DMS153 treated with DMSO at 0.1 percent for 48 hours (cell line): ENCODE measurements at regions not wholly inside any gene's neighbourhood (a gene's known extent, or its start where the extent isn't known, plus 50 kb on each side); places are given as distances from the start of the nearest gene placed in this dataset.
A peak's percentile ranks its signal among the peaks of the same experiment; 100 is the strongest.

Experiments used
- DNase-seq: peaks from one replicate; lab custom pipeline; 2025; ENCODE audit not compliant: unreplicated experiment; lab: John Stamatoyannopoulos, UW

DNA sequence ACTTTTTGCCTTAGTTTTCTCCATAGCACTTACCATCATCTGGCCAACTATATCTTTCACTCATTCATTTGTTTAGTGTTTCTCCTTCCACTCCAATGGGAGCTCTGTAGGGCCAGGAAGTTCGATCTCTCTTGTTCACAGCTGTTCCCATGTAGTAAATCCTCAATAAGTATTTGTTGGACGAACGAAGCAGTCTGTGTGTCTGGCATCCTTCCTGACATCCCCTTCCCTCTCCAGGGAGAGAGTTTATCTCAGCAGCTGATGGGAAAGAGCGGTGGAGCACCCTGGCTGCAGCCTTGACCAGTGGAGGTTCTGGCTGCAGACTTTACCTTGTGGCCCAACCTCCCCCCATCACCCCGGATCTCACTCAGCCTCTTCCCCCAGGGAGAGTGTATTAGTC lies 141.7 kb downstream of the CHST1 start:
- DNase-seq: no peak

DNA sequence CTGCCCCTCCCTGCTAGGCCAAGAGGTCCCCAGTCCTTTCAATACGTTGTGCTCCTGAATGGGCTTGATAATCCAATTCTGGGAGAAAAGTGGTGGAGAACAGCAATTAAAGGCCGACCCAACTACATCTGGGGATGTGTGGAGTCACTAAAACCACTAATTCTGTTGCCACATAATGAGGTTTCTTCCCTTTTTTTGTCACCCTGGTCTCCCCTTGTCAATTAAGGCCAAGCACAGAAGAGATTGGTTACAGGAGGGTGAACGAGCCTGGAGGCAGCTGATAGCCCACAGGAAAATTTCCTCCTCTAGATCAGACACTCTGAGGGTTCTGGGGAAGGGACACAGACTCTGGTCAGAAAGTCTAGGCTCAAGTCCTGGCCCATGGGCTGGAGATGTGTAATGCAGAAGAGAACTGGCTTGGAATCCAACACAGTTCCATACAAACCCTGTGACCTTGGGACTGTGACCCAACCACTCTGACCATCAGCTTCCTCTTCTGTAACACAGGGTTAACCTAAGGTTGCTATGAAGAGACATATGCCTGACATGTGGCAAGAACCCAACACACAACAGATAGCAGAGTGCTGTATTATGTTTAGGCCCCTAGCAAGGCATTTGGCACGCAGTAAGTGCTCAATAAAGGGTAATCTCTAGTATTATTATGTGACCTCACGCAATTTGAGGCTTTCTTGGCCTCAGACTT lies 146.4 kb downstream of the CHST1 start:
- DNase-seq: no peak

DNA sequence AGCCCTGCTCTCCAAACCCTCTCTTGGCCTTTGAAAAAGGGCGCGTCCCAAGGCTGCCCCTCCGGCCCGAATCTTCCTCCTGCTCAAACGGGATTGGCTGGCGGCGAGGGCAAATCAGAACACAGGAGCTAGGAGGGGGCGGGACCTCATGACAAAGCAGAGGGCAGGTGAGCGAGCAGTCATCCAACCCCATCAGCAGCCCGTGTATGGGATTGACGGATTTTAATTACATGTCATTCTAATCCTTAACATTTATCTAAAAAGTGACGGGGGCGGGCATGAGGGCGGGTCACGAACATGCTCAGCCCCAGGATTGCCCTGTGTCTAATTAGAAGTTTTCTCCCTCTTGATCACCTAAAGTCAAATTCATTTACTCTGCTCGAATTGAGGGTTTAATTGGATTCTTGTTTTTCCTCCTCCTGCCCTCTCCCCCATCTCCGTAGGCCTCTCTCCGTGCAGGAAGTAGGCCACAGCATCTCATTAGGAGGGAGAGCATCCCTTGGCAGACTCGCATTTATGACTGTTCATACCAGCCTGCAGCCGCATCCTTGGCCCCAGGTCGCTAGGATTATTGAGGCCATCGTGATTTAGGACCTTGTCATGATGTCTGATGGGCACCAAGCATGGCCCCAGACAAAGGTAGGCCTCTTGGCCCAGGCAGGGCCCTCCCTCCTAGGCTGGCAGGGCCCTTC lies 147.1 kb downstream of the CHST1 start:
- DNase-seq: no peak

DNA sequence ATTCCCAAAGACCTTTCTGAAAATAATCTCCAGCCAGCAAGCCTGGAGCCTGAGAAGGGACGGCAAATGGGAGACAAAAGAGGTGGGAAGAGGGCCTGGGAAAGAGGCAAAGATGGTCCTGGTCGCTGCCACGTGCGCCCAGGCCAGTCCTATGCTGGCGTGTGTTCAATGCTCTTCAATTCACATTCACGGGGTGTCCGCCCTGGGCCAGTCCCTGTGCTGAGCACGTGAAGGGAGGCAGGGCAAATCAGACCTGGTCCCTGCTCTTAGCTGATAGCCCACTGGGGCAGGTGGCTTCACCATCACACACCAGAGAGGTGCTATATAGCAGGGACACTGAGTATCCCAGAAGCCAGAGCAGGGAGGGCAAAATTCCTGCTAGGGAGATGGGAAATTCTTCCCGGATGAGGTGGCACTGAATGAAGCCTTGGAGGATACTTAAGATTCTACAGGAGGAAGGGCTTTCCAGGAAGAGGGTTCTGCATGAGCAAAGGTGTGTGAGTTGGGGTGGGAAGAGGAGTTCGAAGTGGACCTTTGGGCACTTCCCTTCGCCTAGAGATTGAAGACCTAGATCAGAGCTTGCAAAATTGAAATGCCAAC lies 148.2 kb downstream of the CHST1 start:
- DNase-seq: no peak

DNA sequence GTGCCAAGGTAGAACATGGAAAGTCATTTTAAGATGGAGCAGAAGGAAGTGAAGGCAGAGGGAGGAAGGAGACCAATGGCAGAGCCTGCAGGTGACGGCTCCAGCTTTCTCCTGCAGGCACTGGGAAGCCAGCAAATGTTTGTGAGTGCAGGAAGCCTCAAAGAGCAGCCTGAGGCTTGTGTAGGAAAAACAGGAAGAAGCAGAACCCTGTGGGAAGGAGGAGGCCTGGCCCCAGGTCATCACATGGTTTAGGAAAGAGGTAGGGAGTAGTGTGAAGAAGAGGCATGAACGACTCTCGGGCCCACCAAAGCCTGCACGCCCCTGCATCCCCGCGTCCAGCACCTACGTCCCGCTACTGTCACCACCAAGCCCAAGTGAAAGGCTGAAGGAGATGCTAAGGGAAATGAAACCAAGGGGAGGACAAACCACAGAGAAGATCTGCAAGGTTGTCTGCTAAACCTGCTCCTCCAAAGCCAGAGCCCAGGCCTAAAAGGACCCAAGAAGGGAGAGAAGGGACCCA lies 151.5 kb downstream of the CHST1 start:
- DNase-seq: no peak

DNA sequence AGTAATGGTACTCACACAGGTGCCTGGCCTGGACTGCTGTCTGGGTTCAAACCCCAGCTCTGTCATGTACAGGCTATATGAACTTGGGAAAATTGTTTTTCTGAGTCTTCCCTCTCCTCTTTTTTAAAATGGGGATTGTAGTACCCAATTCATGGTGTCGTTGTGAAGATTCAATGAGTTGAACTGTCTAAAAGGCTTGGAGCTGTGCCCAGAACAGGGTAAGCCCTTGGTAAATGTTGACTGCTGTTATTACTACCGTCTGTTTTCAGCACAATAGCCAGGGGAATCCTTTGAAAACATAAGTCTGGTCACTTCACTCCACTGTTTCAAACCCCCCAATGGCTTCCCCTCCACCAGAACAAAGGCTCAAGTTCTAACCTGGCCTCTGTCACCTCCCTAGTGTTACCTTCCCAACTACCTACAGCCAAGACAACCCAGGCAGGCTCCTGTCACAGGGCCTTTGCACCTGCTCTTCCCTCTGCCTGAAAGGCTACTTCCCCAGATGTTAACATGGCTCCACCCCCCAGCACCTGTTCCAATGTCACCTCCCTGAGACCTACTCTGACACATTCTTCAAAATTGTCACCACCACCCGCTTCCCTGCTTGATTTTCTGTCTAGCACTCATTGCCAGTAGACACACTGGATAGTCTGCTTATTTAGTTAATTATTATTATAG lies 152.8 kb downstream of the CHST1 start:
- peak; percentile 21 for DNase-seq

DNA sequence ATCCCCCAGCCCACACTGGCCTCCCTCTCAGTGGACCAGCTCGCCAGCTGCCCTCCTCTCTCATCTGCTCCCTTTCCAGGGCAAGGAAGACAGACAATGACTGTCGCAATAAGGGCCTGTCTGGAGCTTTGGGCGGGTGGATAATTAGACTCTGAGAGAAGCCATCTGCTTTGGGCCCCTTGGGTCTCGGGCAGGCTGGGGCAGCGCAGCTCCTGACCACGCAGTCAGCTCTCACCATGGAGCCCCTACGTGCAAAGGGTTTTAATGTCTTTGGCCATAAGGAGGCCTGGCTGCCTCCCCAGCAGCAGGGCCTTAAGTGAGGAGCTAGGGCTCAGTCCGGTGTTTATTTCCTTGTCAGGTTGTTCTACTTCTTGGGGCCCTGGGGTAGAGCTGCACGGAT lies 153.9 kb downstream of the CHST1 start:
- DNase-seq: no peak

DNA sequence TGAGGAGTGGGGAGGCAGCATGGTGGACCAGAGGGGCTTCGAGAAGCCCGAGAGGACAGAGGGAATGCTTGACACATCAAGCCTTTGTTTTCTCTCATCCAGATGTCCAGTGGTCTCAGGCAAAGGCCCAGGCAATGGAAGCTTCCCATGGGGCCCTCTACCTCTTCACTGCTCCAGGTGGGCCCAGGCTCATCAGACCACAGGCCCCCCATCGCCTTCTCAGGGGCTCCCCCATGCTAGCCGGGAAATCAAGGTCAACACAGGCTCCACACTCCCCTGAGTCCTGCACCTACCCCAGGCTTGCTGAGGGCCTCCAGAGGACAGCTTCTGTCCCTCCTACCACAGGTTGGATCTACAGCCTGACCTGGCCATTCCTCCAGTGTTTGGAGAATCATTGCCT lies 157.5 kb downstream of the CHST1 start:
- DNase-seq: no peak

DNA sequence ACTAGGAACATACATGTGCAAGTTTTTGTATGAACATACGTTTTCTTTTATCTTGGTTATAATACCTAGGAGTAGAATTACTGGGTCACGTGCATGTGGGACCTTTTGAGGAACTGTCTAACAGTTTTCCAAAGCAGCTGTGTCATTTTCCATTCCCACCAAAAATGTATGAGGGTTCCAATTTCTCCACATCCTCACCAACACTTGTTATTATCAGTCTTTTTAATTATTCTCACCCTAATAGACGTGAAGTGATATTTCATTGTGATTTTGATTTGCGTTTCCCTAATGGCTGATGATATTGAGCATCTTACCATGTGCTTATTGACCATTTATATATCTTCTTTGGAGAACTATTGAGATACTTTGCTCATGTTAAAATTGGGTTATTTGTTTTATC lies 162.1 kb downstream of the CHST1 start:
- no peak for DNase-seq

DNA sequence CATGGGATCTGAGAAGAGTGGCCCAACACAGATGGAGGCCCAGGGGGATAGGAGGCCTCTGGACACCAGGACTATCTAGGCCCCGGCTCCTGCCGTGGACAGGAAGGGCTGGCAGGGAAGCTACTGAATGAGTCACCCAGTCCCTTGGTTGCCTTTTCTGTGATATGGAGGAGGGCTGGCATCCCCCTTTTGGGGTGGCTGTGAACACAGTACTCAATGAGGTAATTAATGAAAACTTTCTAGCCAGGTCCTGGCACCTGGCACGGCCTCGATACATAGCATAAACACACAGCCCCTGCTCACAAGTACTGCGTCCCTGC lies 163.2 kb downstream of the CHST1 start:
- no peak for DNase-seq

DNA sequence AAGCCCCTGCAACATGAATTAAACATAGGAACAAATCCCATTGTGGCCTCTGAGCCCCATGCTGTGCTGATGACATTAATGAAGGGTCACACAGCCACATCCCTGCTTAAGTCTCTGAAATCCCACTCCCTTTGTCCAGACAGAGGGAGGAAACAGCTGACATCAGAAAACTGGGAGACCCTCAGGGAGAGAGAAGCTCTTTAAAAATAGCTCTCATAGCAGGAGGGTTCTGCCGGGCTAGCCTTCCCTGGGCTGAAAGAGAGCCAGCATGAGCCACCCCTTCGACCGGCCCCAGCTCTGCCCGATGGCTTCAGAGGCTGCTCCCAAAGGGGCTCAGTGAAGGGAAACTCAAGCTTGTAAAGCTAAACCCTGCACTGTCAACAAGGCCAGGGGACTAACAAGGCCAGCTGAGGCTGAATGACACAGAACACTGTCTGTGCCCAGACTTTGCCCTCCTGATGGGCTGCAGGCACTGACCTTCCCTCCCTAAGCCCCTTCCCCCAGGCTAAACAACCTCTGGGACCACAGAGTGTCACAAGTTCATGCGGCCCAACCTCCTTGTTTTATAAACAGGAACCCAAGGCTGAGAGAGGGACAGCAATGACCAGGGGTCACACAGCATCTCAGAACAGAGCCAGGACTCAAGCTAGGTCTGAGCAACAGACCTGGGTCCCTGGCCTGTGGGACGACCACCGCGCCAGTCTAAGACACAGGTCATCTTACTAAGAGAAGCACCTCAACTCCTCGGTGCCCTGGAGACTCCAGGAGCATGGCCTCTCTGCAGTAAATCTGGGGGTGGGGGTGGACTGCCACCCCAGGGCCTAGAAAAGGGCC lies 163.8 kb downstream of the CHST1 start:
- no peak for DNase-seq

DNA sequence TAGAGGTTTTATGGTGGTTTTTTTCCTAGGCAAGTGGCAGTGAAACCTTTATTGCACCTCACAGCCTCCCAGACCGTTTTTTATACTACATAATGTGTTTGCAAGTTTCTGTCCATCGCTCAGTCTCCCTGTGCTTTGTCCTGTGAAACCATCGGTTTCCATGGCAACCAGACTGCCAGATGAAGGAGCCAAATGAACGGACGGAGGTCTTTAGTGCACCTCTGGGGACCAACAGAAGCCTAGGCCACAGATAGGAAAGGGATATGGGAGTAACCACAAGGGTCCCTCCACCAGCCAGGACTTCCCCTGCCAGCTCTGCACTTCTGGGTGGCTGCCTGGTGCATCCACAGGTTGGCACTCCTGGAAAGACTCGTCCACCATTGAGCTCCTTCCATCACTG lies 165.0 kb downstream of the CHST1 start:
- no peak for DNase-seq

DNA sequence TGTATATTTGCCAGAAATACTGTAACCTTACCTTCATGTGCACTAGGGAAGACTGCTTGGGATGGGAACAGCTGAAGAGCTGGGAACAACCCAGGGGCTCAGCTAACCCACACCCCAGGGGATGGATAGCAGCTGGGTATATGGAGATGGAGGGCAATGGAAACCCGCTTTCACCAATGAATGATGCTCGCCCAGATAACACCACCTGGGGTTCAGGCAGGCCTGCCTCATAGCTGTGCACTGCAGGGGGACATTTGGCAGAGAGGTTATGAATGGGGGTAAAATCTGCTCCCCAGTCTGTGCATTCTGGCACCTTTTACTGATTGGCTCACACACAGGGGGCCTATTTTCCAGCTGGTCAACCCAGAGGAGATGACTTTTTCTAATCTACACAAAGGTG lies 170.7 kb downstream of the CHST1 start:
- DNase-seq: no peak

DNA sequence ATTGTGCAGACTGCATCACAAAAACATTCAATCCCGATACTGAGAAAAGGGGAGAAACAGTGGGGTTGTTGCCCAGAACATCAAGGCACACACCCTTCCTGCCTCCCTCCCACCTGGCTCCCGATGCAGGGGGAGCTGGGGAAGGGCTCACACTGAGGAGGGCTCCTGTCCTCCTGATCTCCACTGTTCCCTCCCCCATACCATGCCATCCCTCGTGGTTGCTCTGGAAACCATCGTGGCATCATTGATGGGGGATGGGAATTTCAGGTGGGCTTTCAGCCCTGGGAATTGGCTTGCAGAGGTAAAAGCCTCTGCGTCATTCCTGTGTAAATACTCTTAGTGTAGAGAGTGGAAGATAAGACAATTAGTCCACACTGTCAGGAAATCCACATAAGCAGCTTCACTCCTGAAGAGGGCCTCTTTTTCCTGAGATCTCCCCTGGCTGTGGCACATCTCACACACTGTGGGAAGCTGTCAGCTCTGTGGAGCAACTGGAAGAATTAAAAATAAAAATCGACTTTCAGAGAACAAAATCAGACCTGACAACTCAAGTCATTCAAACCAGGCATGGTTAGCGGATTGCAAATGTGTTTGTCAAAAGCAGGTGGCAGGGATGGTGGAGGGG lies 176.0 kb downstream of the CHST1 start:
- DNase-seq: peak; percentile 41

DNA sequence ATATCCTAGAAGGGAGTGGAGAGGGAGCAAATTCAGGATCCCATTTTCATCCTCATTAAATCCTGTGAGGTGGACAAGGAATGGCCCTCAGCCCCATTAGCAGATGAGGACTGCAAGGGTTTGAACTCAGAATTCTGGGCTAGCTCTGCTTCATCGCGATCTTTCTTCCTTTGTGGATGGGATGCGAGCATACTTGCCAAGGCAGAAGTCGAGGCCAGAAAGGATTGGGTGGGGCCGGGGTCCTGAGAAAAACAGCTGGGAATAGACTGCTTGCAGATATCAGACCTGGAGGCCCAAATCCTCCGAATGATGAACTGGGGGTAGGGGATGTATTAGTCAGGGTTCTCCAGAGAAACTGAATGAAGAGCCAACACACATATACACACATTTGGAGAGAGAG lies 179.0 kb downstream of the CHST1 start:
- no peak for DNase-seq

DNA sequence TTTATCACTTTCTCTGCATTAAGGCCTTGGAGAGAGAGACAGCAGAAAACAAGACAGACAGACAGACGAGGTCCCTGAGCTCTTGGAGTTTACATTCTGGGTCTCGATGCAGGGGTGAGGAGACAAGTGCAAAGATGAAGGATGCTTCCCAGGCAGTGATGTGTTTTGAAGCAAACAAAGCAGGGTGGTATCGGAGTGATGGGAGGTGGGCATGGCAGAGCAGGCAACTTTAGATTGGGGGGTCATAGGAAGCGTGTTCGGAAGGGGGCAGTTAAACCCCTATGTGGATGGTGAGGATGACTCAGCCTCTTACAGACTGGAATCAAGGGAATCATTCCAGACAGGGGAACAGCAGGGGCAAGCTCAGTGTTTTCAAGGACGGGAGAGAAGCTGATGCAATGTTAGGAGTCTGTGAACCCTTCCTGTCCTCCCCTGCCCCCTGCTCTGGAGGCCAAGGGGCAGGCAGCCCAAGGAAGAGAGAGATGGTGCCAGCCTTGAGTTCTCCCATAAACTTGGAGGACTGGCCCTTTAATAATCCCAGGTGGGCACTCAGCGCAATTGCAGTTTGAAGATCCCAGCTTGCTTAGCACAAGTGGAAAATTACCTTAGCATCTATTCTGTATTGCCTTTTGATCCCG lies 180.2 kb downstream of the CHST1 start:
- no peak for DNase-seq

DNA sequence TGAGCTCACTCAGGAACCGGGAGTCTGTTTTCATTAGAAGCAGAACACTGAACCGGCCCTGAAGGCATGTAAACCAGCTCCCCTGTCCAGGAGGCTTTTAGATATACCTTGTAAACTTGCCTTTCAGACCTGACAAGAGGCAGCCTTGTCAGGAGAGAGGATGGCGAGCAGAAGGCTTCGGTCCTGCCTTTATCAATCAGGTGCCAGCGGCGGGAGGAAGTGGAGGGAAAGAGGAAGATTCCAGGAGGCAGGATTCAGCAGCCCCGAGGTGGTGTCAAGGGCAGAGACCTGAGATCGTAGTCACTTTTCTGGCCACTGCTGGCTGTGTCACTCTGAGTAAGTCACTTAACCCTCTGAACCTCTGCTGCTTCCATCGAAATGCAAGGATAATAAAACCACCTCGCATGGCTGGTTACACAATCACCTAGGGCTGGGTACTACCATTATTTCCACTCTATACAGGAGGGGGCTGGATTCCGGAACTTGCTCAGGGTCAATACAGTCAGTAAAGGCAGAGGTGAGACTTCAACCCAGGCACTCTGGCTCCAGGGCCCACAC lies 181.0 kb downstream of the CHST1 start:
- DNase-seq: no peak

DNA sequence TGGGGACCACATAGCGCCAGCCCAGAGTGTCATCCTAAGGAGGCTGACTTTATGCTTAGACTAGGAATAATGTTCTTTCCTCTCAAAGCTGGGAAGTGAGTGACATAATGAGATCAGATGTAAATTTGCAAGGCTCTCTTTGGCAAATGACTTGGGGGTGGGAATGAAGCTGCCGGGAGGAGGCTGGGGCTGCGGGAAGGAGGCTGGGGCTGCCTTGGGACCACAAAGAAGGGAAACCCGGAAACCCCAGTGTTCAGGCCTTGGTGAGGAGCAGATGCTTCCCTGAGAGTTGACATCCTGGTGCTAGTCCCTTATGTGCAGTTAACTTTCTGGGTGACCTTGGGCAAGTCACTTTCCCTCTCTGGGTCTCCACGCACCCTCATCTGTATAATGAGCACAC lies 182.0 kb downstream of the CHST1 start:
- no peak for DNase-seq

DNA sequence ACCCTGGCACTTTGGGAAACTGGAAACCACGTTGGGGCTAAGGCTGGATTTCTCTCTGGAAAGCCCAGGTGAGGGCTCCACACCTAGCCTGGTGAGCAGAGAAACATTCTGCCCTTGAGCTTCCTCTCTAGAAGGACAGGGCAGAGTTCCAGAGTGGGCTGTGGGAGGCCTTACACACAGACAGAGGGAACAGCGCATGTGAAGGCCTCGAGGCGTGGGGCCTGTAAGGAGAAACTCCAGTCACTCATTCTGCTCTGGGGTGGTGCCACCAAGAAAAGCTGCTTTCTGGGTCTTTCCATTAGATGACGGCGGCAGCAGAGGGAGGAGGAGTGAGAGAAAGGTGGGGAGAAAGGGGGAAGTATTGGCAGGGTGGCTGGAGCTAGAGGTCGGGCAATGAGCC lies 183.1 kb downstream of the CHST1 start:
- DNase-seq: no peak

DNA sequence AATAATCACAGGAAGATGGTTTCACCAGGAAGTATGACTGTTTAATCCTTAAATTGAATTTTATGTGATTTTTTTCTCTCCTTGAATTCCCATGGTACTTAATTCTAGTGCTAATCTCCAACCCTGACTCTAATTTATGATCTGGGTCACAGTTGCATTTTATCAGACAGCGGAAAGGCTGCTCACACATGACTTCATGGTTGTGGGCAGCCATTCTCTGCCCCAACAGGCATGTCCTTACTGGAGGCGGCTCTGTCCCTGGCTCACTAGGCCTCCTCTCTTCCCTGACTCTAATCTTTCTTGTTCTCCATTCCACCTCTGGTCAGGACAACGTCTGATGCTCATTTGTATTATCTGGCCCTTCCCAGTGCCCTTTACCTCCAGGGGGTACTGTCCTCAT lies 184.4 kb downstream of the CHST1 start:
- DNase-seq: no peak
